HEK293 (cell line): ENCODE measurements at regions not wholly inside any gene's neighbourhood (a gene's known extent, or its start where the extent isn't known, plus 50 kb on each side); places are given as distances from the start of the nearest gene placed in this dataset.

ENCODE experiments used
- CTCF ChIP-seq: fragments of 450-650 bp; formaldehyde crosslinking; IDR thresholded peaks from 2 replicates; pipeline ENCODE4 v1.5.1; 2016; ENCODE audit warnings: missing biosample characterization, missing genetic modification characterization
- GLI4 ChIP-seq: fragments of 450-650 bp; formaldehyde crosslinking; IDR thresholded peaks from 2 replicates; pipeline ENCODE4 v1.5.1; 2016; ENCODE audit warnings: missing biosample characterization, missing genetic modification characterization
- HOXD13 ChIP-seq: sonication (generic); formaldehyde crosslinking; IDR thresholded peaks from 2 replicates; pipeline ENCODE4 v1.8.0; 2022; ENCODE audit warnings: missing genetic modification reagents, borderline replicate concordance
- MZF1 ChIP-seq: fragments of 450-650 bp; formaldehyde crosslinking; IDR thresholded peaks from 2 replicates; pipeline ENCODE4 v1.5.1; 2017; ENCODE audit warnings: missing biosample characterization, missing genetic modification characterization, borderline replicate concordance
- ZNF792 ChIP-seq: fragments of 450-650 bp; formaldehyde crosslinking; IDR thresholded peaks from 2 replicates; pipeline ENCODE4 v1.5.1; 2016; ENCODE audit warnings: missing biosample characterization, missing genetic modification characterization

GRCh38 chr18:71371951-71372605, 1083.2 kb downstream of the SOCS6 start:
- TF ChIP-seq CTCF (no peak), GLI4 (tag by site-specific recombination) (no peak), MZF1 (tag by site-specific recombination) (no peak), HOXD13 (CRISPR knock-in tag) (no peak), ZNF792 (tag by site-specific recombination) (no peak)
